Peyer's patch (tissue), 4 donors: ENCODE measurements at regions not wholly inside any gene's neighbourhood (a gene's known extent, or its start where the extent isn't known, plus 50 kb on each side); places are given as distances from the start of the nearest gene placed in this dataset.

ENCODE experiments used
- POLR2A ChIP-seq, 2 donors: fragments of 450-650 bp; IDR thresholded peaks; one replicate each; pipeline ENCODE4 v1.5.1; 2017; ENCODE audit warnings: antibody characterized with exemption in 2 of 2, mild to moderate bottlenecking in 2 of 2, moderate library complexity in 2 of 2
- TF ChIP-seq, protein P1 (sequence below), 6 experiments: fragments of 450-650 bp in 4 of 6; fragments of 200-600 bp in 2 of 6; sonication (generic) in 1 of 6; IDR thresholded peaks; one replicate each; pipeline ENCODE4 v1.5.1; 2017 to 2019; ENCODE audit warnings: antibody characterized with exemption in 6 of 6, mild to moderate bottlenecking in 3 of 6, moderate library complexity in 1 of 6

DNA sequence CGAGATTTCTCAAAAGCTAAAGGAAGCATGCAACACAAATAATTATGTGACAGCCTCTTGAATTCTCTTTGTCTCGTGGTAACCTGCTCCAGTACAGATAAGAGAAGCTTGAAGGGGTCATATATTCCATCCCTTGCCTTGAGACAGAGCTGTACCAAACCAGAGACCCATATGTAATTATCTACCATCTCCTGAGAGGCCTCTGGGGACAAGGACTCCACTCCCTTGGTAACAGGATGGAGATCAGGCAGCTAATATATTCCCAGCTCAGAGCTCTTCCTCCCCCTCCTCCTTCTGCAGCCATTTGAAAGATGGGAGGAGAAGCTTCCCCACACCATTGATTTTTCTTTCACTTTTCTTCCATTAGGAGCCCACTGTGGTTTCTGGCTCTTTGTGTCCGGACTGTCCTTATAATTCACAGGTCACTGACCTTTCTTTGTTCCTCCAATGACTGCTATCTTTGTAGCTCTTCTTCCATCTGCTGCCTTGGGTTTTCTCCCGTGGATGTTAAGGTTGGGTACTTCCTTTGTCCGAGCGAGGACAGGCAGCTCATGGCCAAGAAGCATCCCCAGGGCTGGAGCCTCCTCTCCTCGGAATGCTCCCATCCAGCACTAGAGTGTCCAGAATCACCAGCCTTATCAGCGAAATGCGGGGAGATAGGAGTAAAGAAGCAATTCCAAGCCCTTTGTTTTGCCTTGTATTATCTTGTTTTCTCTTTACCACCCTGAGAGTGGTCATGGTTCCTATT is 51.4 kb upstream of the CALM2 start:
- TF ChIP-seq POLR2A (IDR thresholded peaks at IDR 0.05) = no peak
- TF ChIP-seq, protein P1, sequence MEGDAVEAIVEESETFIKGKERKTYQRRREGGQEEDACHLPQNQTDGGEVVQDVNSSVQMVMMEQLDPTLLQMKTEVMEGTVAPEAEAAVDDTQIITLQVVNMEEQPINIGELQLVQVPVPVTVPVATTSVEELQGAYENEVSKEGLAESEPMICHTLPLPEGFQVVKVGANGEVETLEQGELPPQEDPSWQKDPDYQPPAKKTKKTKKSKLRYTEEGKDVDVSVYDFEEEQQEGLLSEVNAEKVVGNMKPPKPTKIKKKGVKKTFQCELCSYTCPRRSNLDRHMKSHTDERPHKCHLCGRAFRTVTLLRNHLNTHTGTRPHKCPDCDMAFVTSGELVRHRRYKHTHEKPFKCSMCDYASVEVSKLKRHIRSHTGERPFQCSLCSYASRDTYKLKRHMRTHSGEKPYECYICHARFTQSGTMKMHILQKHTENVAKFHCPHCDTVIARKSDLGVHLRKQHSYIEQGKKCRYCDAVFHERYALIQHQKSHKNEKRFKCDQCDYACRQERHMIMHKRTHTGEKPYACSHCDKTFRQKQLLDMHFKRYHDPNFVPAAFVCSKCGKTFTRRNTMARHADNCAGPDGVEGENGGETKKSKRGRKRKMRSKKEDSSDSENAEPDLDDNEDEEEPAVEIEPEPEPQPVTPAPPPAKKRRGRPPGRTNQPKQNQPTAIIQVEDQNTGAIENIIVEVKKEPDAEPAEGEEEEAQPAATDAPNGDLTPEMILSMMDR (IDR thresholded peaks at IDR 0.05) = no peak
